Peyer's patch (tissue), 4 donors: ENCODE measurements at regions not wholly inside any gene's neighbourhood (a gene's known extent, or its start where the extent isn't known, plus 50 kb on each side); places are given as distances from the start of the nearest gene placed in this dataset.

ENCODE experiments used
- CTCF ChIP-seq, 6 experiments: fragments of 450-650 bp in 4 of 6; fragments of 200-600 bp in 2 of 6; sonication (generic) in 1 of 6; IDR thresholded peaks; one replicate each; pipeline ENCODE4 v1.5.1; 2017 to 2019; ENCODE audit warnings: antibody characterized with exemption in 6 of 6, mild to moderate bottlenecking in 3 of 6, moderate library complexity in 1 of 6
- POLR2A ChIP-seq, 2 donors: fragments of 450-650 bp; IDR thresholded peaks; one replicate each; pipeline ENCODE4 v1.5.1; 2017; ENCODE audit warnings: antibody characterized with exemption in 2 of 2, mild to moderate bottlenecking in 2 of 2, moderate library complexity in 2 of 2

DNA sequence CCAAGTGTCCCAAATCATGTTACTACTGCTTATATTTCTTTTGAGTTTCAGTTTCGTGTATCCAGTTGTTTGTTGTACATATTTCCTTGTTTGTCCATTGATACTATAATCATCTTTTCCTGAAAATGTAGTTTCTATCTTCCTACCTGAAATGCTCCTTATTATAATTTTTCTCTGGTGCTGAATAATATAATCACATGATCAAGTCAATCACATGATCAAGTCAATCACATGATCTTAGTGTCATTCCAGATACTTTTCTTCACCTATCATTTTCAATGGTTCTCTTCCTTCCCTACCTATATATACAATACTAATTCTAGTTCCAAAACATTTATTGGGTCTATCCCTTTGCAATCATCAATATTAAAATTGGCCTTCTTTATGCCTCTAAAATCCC lies 2058.8 kb downstream of the PCDH7 start:
- TF ChIP-seq CTCF (IDR thresholded peaks at IDR 0.05) (no peak), POLR2A (IDR thresholded peaks at IDR 0.05) (no peak)
